PC-3 (cell line): ENCODE measurements at regions not wholly inside any gene's neighbourhood (a gene's known extent, or its start where the extent isn't known, plus 50 kb on each side); places are given as distances from the start of the nearest gene placed in this dataset.

Experiments used
- ATAC-seq: fragments of 200-7000 bp; cut with Tn5 transposase; 2 replicates; pipeline ENCODE4 v1.9.1; 2020; ENCODE audit warnings: mild to moderate bottlenecking, moderate library complexity
- BruUV-seq: library from RNA; stranded (reverse); fragments of 400-500 nt; replicated peaks from 2 replicates; lab custom pipeline; 2021; lab: Mats Ljungman, UMichigan
- CTCF ChIA-PET: fragments of 300-600 bp; sonication (Branson Sonifier 250); formaldehyde crosslinking; loops from one replicate; lab custom pipeline; 2022; ENCODE audit warnings: antibody characterized with exemption; lab: Charles Lee
- POLR2A ChIA-PET: fragments of 300-600 bp; sonication (Branson Sonifier 250); formaldehyde crosslinking; loops from one replicate; lab custom pipeline; 2022; ENCODE audit warnings: antibody characterized with exemption; ENCODE audit not compliant: unreplicated experiment; lab: Charles Lee
- DNase-seq: peaks from one replicate; pipeline ENCODE4 v3.0.0-alpha.2; 2015
- H2AFZ ChIP-seq: fragments of 300-600 bp; sonication (generic); 2 replicates; pipeline ENCODE4 v1.6.0; 2016; ENCODE audit warnings: antibody characterized with exemption, low read length
- H3F3A ChIP-seq: fragments of 300-600 bp; sonication (generic); one replicate; pipeline ENCODE4 v1.6.0; 2017; ENCODE audit warnings: antibody characterized with exemption, low read length, control low read depth, mild to moderate bottlenecking; ENCODE audit not compliant: unreplicated experiment
- H3K27ac ChIP-seq: fragments of 300-600 bp; sonication (generic); 2 replicates; pipeline ENCODE4 v1.5.1; 2016; ENCODE audit warnings: mild to moderate bottlenecking, low read length
- H3K27me3 ChIP-seq: fragments of 300-600 bp; sonication (generic); 2 replicates; pipeline ENCODE4 v1.6.1; 2016; ENCODE audit warnings: low read length, mixed read lengths
- H3K36me3 ChIP-seq: fragments of 300-600 bp; sonication (generic); 2 replicates; pipeline ENCODE4 v1.6.1; 2016; ENCODE audit warnings: low read depth, mixed run types, low read length, mixed read lengths
- H3K4me1 ChIP-seq: fragments of 300-600 bp; sonication (generic); 2 replicates; pipeline ENCODE4 v1.5.1; 2016; ENCODE audit warnings: low read length; ENCODE audit not compliant: insufficient read depth
- H3K4me2 ChIP-seq: fragments of 300-600 bp; sonication (generic); 2 replicates; pipeline ENCODE4 v1.6.0; 2016; ENCODE audit warnings: low read length
- H3K4me3 ChIP-seq: fragments of 300-600 bp; sonication (generic); 2 replicates; pipeline ENCODE4 v1.5.1; 2016; ENCODE audit warnings: mild to moderate bottlenecking, low read length, mixed read lengths
- H3K79me2 ChIP-seq: fragments of 300-600 bp; sonication (generic); 2 replicates; pipeline ENCODE4 v1.6.1; 2017; ENCODE audit warnings: low read length, mixed read lengths
- H3K9ac ChIP-seq: fragments of 300-600 bp; sonication (generic); 2 replicates; pipeline ENCODE4 v1.6.0; 2016; ENCODE audit warnings: mild to moderate bottlenecking, low read length
- H3K9me2 ChIP-seq: fragments of 300-600 bp; sonication (generic); replicated peaks from 2 replicates; pipeline ENCODE4 v1.6.1; 2016; ENCODE audit warnings: mixed run types, low read length, mixed read lengths
- H3K9me3 ChIP-seq: fragments of 300-600 bp; sonication (generic); 2 replicates; pipeline ENCODE4 v1.6.1; 2016; ENCODE audit warnings: low read length, mixed read lengths
- H4K20me1 ChIP-seq: fragments of 300-600 bp; sonication (generic); 2 replicates; pipeline ENCODE4 v1.6.1; 2016; ENCODE audit warnings: low read length, mixed read lengths
- EZH2 ChIP-seq: fragments of 300-600 bp; sonication (generic); IDR thresholded peaks from one replicate; pipeline ENCODE4 v1.6.1; 2017; ENCODE audit warnings: antibody characterized with exemption, mild to moderate bottlenecking, low read length; ENCODE audit not compliant: unreplicated experiment
- EZH2phosphoT487 ChIP-seq: fragments of 300-600 bp; sonication (generic); IDR thresholded peaks from 2 replicates; pipeline ENCODE4 v1.6.1; 2018; ENCODE audit warnings: mild to moderate bottlenecking, antibody characterized with exemption, low read length, borderline replicate concordance
- intact Hi-C: fragments of 100-400 bp; cut with micrococcal nuclease; formaldehyde crosslinking; loops from 2 replicates; pipeline ENCODE4 v1.9.0; 2023
- TF ChIP-seq, protein P1 (sequence below): fragments of 300-600 bp; sonication (generic); conservative IDR thresholded peaks from 2 replicates; pipeline ENCODE4 v1.5.1; 2017; ENCODE audit warnings: antibody characterized with exemption, low read depth, mild to moderate bottlenecking, low read length

DNA sequence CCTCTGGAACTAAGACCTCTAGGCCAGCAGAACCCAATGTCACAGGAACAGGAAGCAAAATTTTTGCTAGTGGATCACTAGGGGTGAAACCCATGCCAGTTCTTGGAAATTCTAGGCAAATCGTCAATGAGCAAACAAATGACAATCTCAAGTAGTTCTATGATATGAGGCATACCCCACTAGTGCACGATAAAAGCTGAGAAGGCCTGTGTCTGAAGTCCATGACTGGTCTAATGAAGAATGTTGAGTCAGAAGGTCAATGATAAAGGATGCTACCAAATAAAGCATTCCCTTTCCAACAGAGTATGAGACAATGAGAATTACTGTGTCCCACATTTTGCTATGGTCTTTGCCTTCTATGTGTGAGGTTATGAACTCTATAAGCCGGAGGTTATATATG is 149.4 kb upstream of the NOX3 start:
- TF ChIP-seq, protein P1, sequence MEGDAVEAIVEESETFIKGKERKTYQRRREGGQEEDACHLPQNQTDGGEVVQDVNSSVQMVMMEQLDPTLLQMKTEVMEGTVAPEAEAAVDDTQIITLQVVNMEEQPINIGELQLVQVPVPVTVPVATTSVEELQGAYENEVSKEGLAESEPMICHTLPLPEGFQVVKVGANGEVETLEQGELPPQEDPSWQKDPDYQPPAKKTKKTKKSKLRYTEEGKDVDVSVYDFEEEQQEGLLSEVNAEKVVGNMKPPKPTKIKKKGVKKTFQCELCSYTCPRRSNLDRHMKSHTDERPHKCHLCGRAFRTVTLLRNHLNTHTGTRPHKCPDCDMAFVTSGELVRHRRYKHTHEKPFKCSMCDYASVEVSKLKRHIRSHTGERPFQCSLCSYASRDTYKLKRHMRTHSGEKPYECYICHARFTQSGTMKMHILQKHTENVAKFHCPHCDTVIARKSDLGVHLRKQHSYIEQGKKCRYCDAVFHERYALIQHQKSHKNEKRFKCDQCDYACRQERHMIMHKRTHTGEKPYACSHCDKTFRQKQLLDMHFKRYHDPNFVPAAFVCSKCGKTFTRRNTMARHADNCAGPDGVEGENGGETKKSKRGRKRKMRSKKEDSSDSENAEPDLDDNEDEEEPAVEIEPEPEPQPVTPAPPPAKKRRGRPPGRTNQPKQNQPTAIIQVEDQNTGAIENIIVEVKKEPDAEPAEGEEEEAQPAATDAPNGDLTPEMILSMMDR = no peak
- TF ChIP-seq EZH2 (no peak), EZH2phosphoT487 (no peak)
- DNase-seq = no peak

DNA sequence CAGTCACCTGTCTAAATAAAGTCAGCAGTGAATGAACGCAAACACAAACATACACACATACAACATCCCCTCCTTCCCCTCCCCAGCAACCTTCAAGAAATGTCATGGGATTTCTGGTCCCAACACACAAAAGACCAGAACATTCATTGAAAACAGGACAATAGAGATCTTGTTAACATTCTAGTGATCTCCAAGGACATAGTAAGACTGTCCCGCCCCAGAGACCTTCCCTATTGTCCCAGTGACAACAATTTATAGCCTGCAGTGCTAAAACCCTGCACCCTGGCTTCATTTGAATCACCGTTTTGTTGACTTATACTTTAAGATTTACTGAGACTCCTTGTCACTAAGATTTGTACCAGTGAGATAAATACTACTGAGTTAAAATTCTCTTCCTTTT is 143.9 kb upstream of the NOX3 start:
- no peaks in the 10 kb centered on the region for H3K27me3 ChIP-seq
- H3K4me1 ChIP-seq = no peaks in the 10 kb centered on the region
- no peak for DNase-seq
- H3K9me3 ChIP-seq = no peaks in the 10 kb centered on the region
- CTCF ChIA-PET = no interaction called here
- H3K9ac ChIP-seq = no peak overlapping the region
- no peaks in the 10 kb centered on the region for H3K79me2 ChIP-seq
- no peak overlapping the region for H2AFZ ChIP-seq
- no TSS peak for BruUV-seq
- no peak overlapping the region for H3K4me2 ChIP-seq
- no peaks in the 10 kb centered on the region for H4K20me1 ChIP-seq
- H3K4me3 ChIP-seq = no peak overlapping the region
- H3K27ac ChIP-seq = no peak overlapping the region
- no peak for ATAC-seq
- H3K9me2 ChIP-seq = no peaks in the 10 kb centered on the region
- POLR2A ChIA-PET = no interaction called here
- no peak for TF ChIP-seq EZH2
- TF ChIP-seq EZH2phosphoT487 = no peak
- TF ChIP-seq, protein P1 = no peak
- no peaks in the 10 kb centered on the region for H3F3A ChIP-seq
- intact Hi-C loops = no loop called here
- no peaks in the 10 kb centered on the region for H3K36me3 ChIP-seq

More for the DNA sequence above, 149.4 kb upstream of the NOX3 start:
- POLR2A ChIA-PET = no interaction called here
- no peaks in the 10 kb centered on the region for H3K27me3 ChIP-seq
- H2AFZ ChIP-seq = no peak overlapping the region
- BruUV-seq = no TSS peak
- intact Hi-C loops = no loop called here
- no peak for ATAC-seq
- H3K36me3 ChIP-seq = no peaks in the 10 kb centered on the region
- CTCF ChIA-PET = no interaction called here
- no peak overlapping the region for H3K4me2 ChIP-seq
- H3K79me2 ChIP-seq = no peaks in the 10 kb centered on the region
- no peaks in the 10 kb centered on the region for H4K20me1 ChIP-seq
- no peak overlapping the region for H3K4me3 ChIP-seq
- H3K4me1 ChIP-seq = no peaks in the 10 kb centered on the region
- H3K9ac ChIP-seq = no peak overlapping the region
- no peaks in the 10 kb centered on the region for H3F3A ChIP-seq
- H3K27ac ChIP-seq = no peak overlapping the region
- H3K9me3 ChIP-seq = no peaks in the 10 kb centered on the region
- H3K9me2 ChIP-seq = no peaks in the 10 kb centered on the region

DNA sequence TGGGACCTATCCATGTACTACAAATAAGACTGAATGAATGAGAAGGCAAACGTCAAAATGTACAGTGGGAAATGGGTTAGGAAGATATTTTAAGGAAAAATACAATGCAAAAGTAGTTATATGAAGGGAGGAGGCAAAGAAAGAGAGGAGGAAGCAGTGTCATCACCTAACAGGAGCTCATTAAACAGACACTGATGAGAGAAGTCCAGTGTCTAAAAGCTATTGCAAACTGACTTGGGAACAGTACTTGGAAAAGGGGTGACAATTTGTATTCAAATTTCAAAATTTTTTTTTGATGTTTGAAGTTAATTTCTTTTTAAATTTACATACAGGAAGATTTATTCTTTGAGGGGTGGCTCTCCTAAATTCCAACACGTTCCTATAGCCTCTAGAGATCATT is 143.5 kb upstream of the NOX3 start:
- Histone ChIP-seq H3K4me1 (no peaks in the 10 kb centered on the region), H3K4me2 (no peak overlapping the region), H3F3A (no peaks in the 10 kb centered on the region), H3K79me2 (no peaks in the 10 kb centered on the region), H3K36me3 (no peaks in the 10 kb centered on the region), H3K27ac (no peak overlapping the region), H3K9me3 (no peaks in the 10 kb centered on the region), H3K4me3 (no peak overlapping the region), H4K20me1 (no peaks in the 10 kb centered on the region), H3K9ac (no peak overlapping the region), H3K27me3 (no peaks in the 10 kb centered on the region), H2AFZ (no peak overlapping the region), H3K9me2 (no peaks in the 10 kb centered on the region)
- ChIA-PET POLR2A (no interaction called here), CTCF (no interaction called here)
- DNase-seq = no peak
- TF ChIP-seq, protein P1 = no peak
- TF ChIP-seq EZH2 = no peak
- TF ChIP-seq EZH2phosphoT487 = no peak
- ATAC-seq = no peak
- intact Hi-C loops = no loop called here
- BruUV-seq = no TSS peak
